HG02943 (cell line): ENCODE measurements at regions not wholly inside any gene's neighbourhood (a gene's known extent, or its start where the extent isn't known, plus 50 kb on each side); places are given as distances from the start of the nearest gene placed in this dataset.
A peak's percentile ranks its signal among the peaks of the same experiment; 100 is the strongest.

ENCODE experiments used
- ATAC-seq: cut with Tn5 transposase; IDR thresholded peaks from one replicate; pipeline ENCODE4 v1.9.1; 2021; ENCODE audit warnings: mild to moderate bottlenecking, low read depth, moderate library complexity; ENCODE audit not compliant: unreplicated experiment

DNA sequence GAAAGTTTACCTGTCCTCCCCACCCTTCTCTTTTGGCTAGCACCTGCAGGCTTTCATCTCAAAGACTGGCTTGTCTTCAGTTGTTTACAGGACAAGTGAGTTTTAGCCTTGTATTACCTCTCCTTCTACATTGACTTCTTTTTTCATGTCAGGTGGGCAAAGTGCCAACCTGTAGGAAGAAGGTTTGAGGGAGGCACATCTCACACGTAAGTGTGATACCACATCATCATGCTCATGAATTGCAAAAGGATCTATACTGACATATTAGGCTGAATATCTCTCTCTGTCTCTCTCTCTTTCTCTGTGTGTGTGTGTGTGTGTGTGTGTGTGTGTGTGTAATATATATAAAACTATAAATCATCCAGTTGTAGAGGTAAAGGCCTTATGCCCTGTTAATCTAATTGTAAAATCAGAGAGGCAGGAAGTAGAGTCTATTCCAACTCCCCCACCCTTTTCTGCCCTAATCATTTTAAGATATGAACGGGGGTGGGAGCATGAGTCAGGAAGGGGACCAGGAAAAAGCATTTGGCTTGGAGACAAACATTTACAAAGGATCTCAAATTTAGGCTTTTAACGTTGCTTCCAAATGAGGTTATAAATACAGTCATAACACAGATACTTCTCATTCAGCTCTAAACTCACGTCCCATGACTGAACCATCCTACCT is 107.0 kb upstream of the PFN2 start:
- ATAC-seq, result no peak

DNA sequence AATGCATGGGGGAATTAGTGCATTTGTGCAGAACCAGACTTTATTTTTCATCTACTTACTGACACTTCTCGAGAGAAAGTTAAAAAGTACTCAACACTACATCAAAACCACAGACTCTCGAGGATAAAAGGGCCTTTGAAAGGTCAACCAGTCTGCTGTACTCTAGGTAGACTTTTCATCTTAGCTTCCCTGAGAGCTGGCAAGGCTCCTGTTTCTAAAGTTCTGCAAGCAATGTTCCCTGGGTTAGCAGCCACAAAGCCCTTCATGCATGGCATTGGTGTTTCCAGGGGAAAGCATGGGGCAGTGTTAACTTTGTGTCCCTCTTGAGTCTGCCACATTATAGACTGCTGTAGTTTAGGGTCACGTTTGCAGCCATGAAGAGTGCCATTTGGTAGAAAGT is 106.4 kb upstream of the PFN2 start:
- no peak for ATAC-seq

DNA sequence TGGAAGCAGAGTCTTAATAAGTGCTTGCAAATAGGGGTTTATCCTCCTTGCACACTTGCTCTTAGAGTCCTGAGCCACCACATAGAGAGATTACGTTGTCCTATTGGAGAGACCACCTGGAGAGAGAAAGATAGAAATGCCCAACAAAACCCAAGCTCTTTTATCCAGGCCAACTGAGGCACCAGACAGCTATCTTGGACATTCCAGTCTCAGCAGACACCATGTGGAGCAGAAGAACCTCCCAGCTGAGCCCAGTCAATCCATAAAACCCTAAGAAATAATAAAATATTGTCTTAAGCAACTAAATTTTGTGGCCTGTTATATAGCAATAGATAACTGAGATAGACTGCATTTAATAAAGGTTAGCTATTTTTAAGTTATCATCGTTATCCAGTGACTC is 105.7 kb upstream of the PFN2 start:
- no peak for ATAC-seq

DNA sequence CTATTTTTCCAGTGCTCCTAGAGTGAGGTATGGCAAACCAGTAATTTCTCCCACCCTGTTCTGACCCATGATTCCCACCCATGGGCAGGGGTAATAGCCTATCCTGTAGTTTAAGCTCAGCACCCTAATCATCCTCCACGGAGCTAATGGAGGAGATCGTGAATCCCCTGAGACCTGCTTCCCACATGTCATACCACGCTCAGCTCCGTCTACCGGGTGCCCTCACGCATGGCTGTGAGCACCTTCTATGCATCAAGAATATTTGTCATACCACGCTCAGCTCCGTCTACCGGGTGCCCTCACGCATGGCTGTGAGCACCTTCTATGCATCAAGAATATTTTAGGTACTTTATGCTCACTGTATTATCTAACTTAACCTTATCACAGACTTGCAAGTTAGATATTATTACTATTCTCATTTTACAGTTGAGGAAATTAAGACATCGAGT is 104.7 kb upstream of the PFN2 start:
- no peak for ATAC-seq

- peak; percentile 44 for ATAC-seq
Observed at GRCh38 chr3:150074697-150075416, 104.2 kb upstream of the PFN2 start.

DNA sequence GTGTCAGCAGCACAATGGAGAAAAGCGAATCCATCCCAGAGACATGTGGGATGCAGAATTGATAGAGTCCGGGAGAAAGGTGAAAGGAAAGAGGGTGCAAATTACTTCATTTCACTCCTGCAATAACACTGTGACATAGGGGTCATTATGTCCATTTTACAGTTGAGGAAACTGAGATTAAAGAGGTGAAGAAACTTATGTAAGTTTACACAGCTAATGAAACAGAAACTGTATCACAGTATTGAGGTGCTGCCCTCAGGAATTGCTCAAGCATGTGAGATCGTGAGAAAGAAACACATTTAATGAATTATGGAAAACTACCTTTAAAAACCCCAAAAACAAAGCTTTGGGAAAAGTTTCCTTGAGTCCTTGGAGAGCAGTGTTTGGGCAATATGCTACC is 103.6 kb upstream of the PFN2 start:
- peak; percentile 62 for ATAC-seq

DNA sequence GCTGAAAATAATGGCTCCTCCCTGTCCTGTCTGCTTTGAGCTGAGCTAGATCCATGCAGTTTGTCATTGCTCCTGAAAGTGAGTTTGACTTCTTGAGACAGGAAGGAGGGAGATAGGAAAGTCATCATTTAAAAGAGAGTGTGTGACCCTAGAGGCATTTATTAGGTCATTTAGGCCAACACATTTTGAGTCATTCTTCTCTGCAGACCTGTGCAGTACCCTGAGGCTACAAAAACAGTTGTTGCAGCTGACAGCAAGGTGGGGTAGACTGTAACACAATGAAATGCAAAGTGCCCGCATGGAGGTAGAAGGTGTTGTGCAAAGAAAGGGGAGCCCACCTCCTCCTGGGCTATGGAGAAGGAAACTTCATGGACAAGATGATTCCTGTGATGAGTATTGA is 102.8 kb upstream of the PFN2 start:
- no peak for ATAC-seq

DNA sequence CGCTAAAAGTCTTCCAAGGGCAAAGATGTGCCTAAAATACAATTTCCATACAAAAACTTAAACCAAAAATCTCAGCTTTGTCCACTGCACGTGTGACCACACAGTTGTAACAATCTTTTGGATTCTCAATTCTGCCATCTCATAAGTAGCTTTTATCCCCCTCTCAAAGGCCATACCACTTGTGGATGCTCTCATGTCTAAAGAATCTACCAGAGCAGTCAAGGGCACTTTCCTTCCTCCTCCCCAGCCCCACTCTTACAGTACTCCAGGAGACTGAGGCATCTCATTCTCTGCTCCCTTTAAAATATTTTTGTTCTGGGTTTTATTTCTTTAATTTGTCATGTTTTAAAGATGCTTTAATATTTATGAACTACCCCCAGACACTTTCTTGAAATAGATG is 102.3 kb upstream of the PFN2 start:
- ATAC-seq, result no peak

GRCh38 chr3:150072576-150072975 is 101.9 kb upstream of the PFN2 start:
- ATAC-seq, result no peak

- ATAC-seq, result no peak
Observed at GRCh38 chr3:150070271-150070670, 99.6 kb upstream of the PFN2 start.

DNA sequence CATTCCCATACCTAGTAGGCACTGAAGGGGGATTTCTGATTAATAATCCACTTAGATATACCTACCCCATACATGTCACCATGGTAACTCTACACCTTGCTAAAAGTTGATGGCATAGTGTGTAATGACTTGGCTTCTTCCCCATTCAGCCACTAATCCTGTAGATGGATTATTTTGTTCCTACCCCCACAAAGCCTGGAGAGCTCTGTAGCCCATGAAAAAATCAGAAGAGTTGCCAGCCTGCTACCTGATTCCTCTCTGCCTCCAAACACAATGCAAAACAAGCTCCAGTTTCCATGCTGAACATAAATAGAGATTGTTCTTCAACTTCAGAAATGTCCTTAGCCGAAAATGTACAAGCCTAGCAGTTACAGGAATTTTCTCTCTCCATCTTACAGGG is 98.9 kb upstream of the PFN2 start:
- no peak for ATAC-seq

DNA sequence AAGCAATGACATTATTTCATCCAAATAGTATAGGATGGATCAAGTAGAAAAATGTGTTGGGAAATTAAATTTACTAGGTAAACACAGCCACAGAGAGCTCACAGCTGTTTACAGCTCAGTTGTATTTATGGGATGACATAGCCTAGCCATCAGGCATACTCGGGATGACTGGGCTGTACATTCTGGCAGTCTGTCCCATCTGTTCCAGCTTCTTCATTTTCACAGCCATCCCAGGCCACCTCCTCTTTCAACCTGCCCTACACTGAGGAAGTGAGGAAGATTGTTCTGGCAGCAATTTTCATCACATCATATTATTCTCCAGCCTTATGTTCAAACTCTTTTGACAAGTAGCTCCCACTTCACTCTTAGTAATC is 98.4 kb upstream of the PFN2 start:
- no peak for ATAC-seq

- ATAC-seq, result no peak
Observed at GRCh38 chr3:150068440-150069153, 97.9 kb upstream of the PFN2 start.

DNA sequence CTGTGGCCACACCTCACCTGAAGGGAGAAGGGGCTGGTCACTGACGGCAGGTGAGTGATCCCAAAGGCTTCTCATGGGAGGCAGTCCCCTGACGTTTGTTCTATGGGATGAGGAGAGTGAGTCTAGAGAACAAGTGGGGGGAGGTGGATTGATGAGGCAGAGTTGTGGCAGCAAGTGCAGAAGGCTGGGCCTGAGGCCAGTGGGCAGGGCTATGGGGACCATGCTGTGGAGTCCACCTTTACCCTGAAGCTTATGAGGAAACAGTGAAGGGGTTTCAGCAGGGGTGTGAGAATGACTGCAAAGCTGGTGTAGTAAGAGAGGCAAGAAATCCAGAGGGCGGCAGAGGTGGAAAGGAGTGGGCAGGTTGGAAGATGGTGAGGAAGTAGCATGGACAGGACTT is 96.9 kb upstream of the PFN2 start:
- no peak for ATAC-seq

DNA sequence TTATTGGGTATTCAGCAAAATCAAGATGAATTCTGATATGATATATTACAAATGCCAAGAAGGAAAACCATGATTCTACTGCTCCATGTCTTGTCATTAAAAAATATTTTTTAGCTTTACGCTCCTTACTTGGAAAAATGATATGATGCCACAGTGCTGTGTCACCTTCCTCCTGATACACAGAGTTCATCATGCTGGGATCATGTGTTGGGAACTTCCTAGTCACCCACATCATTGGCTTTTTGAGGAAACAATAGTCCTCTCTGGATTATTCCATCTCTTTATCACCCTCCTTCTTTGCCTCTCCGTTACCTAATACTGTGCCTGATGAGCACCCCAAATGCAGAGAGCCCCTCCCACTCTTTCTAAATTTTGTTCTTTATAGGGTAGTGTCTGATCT is 94.3 kb upstream of the PFN2 start:
- ATAC-seq, result no peak

DNA sequence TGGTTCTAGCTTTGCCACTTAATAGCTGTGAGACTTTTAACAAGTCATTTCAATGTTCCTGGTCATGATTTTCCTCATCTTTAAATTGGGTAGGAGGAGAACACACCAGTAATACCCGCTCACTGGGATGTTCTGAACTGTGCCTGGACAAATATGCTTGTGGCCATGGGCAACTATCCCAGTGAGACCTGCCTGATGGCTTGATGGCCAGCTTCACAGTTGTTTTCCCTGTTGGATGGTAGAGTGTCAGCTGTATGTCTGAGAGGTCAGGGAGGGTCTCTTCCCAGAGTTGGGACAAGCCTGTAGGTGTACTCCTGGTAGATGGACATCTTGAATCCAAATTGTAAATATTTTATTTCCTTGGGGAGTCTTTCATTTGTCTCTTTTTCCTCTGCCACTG is 92.5 kb upstream of the PFN2 start:
- no peak for ATAC-seq

DNA sequence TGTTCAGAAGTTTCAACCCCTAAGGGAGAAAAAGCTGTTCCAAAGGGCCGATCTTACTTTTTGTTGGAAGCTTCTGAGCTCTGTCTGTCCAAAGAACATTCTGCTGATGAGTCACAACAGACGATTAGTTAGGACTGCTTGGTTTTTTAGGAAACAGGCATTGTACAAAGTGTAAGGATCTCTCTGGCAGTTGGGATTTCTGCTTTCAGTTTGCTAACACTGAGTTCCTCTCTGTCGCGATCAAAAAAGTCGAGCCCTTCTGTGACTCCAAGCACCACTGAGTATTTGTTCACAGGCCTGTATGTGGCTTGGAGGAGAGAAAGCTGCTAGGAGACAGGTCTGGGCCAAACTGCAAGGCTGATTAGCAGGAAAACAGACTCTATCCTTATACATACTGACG is 91.8 kb upstream of the PFN2 start:
- no peak for ATAC-seq

DNA sequence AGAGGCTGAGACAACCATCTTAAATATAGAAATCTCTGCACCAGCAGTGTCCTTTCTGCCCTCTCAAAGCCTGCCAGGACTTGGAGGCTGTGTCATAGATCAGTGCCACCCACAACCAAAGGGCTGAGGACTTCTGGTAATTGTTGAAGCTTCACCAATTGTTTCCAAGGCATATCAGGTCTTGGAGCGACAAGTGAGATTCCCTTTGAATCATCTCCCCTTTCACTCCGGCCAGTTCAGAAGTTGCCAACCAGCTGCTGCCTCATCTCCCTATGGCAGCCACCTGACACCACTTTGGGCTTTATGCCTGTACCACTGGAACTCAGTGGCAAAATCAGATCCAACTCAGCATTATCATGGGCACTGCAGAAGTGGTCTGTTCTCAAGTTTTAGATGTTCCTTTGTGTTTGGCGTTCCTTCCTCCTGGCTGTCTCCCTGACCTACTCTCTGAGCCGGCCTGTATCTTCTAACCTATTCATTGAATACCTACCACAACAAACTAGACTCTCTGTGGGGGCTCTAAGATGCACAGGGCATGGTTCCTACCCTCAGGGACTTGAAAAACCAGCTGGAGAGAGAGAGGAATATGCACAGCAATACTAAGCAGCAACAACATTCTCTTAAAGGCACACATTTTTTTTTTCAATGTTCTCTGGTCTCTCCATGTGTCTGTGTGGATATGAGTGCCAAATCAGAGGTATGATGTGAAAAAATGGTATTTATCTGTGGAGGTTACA is 90.8 kb upstream of the PFN2 start:
- no peak for ATAC-seq

GRCh38 chr3:150059729-150060128 is 89.0 kb upstream of the PFN2 start:
- ATAC-seq, result no peak

GRCh38 chr3:150059241-150059640 is 88.5 kb upstream of the PFN2 start:
- ATAC-seq, result no peak

DNA sequence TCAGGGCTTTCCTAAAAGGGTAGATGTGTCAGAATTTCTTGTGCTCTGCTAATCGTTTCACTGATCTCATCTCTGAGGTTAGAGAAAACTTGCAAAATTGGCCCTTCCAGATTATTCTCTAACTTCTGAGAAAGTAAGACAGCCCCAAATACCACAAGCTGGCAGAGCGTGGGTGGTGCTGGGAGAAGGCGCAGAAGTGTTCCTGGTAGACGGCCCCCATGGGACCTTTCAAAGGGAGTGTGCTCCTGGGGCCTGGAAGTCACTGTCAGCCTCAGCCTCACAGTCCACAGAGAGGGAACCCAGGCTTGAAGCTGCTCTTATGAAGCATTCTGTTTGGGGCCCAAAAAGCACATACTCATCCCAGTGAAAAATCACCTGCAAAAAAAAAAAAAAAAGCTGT is 86.5 kb upstream of the PFN2 start:
- no peak for ATAC-seq
